GM21526 (cell line): ENCODE measurements at regions not wholly inside any gene's neighbourhood (a gene's known extent, or its start where the extent isn't known, plus 50 kb on each side); places are given as distances from the start of the nearest gene placed in this dataset.

ENCODE experiments used
- ATAC-seq: cut with Tn5 transposase; IDR thresholded peaks from one replicate; pipeline ENCODE4 v1.9.1; 2021; ENCODE audit warnings: moderate library complexity; ENCODE audit not compliant: unreplicated experiment, low FRiP score

DNA sequence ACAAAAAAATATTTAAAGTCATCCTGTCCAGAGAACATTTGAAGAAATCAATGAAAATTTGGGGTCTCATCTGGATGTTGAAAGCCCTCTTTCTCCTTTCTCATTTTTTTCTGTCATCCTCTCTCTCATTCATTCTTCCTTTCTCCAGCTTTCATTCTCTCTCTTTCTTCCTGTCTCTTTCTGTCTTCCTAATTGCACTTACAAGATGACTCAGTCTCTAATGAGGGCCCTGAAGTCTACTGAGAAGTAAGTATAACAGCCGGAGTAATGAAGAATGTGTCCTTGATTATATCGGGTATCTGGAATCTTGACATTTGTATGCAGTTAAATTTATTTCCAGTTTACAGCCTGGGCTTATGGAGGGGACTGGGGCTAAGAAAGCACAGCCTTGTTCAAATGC is 232.2 kb upstream of the SULF2 start:
- ATAC-seq: no peak

DNA sequence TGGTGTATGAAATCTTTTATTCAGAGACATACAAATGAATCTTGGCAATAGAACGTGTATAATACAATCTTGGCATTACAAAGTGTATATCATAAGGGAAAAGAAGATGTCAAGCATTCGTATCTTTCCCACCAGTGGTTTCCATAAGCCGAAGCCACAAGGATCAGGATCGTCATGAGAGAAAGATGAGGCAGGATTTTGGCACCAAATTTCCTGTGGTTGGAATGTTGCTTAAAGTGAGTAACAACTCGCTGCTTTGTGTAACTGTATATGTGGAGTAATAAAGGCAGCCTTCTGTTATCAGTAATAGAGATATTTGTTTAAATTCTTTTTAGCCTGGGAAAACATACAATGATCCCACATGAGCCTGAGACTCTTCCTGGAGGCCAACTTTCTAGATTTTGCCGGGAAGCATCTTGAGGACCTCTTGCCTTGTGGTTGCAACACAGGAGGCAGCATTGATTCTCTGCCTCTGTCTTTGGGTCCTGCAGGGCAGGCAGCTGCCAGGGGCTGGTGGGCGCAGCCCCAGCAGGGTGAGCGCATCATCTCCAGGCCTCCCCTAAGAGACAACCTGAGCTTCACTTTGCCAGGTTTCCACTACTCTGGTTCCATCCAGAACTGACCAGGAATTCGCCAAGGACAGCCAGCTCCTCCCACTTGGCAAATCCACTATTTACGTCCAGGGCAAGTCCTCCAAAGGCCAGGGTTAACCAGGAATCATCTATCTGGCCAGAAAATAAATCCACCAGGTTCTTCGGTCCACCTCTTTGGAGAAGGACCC is 230.9 kb upstream of the SULF2 start:
- no peak for ATAC-seq

DNA sequence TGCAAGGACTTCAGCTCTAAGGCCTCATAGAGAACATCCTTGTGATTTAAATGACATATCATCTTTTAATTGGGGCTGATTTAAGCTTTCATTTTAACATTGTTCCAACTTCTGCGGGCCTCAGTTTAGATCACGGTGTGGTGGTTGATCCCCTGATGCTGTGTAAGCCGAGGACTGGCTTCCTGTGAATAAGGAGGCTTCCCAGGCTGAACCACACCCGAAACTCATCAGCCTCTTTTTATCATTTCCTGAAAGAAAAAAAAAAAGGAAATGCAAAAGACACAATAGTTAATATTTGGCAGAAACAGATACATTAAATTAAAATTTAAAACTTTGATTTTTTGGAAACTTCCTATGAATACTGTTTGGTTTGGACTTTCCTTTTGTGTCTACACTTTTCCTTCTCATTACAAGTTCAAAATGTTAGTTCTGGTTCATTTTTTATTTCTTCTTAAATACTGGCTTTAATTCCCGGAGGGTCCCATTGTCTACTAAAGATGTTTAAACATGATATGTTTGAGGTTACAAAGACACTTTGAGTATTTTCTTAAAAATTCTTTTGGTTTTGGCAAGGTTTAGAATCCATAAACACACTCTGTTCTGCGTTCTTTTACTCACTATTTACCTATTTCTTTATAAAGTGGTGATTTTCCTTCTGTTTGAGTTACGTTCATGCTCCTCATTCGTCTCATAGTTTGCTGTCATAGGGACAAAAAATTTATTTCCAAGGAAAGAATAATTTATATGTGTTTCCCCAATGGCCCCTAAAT is 230.0 kb upstream of the SULF2 start:
- ATAC-seq: no peak

DNA sequence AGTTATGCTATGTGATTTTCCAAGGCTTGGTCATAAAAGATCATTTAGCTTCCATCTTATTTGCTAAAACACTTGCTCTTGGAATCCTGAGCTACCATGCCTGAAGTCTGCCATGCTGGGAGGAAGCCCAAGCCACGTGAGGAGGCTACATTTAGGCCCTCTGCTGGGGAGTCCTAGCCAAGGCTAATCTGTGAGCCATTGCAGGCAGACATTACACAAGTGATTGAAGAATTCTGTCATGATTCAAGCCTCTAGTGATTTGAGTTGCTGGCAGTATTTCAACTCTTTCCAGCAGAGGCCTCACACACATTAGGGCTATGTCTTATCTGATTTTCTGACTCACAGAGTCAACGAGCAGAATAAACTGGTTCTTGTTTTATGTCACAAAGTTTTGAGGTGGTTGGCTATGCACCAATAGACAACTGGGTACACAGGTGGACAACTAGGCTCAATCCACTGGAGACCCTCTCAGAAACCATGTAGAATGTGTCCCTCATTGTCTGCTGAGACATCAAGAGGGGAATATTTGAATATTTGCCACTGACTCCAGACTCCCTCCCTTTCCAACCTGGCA is 227.2 kb upstream of the SULF2 start:
- no peak for ATAC-seq

DNA sequence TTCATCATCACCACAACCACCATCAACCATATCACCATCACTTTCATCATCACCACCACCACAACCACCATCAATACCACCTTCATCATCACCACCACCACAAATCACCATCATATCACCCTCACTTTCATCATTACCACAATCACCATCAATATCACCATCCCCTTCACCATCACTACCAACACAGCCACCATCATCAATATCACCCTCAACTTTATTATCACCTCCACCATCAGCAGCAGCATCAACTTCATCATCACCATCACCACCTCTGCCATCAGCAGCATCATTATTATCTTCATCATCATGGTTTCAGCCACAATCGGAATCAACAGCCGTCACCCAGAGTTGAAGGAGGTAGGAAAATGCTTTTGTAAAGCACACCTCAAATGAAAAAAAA is 225.7 kb upstream of the SULF2 start:
- ATAC-seq: no peak

DNA sequence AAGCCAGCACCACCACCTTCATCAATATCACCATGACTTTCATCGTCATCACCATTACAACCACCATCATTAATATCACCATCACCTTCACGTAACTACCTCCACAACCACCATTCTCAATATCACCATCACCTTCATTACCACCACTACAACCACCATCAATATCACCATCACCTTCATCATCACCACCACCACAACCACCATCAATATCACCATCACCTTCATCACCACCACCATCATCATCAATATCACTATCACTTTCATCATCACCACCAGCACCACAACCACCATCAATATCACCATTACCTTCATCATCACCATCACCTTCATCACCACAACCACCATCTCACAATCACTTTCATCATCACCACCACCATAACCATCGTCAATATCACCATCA is 225.3 kb upstream of the SULF2 start:
- ATAC-seq: no peak

DNA sequence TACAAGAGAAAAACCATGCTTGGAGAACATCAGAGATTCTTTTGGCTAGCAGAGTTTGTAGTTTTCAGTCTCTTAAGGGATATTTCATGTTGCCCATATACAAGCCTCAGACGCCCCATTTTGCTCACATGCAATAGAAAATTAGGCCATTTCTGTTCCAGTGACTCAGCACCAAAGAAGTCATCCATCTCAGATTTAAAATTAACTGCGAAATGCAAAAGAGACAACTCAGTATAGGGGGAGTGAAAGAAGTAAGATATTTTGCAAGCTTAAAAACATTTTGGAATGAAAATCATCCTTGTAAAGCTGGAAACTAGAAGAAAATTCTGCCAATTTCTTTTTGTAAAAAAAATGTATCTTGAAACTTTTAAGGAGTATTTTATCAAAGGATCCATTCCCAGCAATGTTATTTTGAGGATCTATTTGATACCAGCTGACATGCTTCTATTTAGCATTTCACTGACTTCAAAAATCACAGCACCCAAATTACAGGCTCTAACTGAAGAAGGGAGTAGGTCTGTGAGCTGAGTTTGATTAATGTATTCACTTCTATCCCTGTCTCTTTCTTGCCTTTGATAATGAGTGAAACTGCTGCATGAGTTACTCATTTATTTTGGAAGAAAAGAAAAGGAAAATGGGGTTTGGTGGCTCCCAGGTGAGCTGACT is 223.7 kb upstream of the SULF2 start:
- ATAC-seq: no peak

DNA sequence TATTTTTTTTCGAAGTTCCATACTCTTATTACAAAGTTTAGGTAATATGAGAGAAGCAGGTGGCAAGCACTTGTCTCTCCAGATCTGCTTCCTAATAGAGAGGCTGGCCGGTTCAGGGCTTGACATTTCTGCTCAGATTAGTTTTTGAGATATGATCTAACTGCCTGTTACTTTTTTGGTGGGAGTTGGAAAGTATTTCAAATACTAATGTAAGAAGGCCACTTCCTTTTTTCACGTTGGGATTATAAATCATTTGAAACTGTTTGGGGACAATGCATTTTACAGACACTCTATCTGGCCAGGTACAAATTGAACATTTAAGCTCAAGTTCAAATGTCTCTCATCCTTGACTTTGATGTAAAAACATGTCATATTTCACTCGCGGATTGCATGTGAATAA is 222.1 kb upstream of the SULF2 start:
- no peak for ATAC-seq

DNA sequence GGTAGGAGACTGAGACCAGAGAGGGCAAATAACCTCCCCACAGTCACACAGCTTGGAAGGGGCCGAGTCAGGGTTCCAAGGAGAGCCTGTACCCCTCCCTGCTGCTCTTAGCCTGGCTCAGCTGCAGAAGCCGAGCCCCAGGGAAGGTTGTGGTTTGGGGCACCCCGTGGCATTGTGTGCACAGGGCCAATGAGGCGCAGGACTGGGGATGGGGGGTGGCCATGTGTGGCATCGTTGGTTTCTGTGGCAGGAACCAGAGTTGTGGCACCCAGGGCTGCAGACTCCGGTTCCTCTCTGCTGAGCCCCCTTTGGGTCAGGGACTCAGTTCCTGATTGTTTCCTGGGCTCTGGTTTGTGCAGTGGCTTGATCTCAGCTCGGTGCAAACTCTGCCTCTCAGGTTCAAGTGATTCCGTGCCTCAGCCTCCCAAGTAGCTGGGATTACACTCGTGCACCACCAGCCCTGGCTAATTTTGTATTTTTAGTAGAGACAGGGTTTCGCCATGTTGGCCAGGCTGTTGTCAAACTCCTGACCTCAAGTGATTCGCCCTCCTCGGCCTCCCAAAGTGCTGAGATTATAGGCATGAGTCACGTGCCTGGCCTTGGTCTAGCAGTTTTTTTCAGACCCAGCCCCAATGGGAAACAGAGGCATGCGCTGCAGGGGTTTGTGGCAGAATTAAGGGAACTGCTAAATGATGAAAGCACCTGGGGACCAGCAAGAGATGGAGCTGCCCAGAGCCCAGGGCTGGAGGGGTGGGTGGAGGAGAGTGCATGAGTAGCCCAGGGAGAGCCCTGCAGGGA is 221.0 kb upstream of the SULF2 start:
- ATAC-seq: no peak

DNA sequence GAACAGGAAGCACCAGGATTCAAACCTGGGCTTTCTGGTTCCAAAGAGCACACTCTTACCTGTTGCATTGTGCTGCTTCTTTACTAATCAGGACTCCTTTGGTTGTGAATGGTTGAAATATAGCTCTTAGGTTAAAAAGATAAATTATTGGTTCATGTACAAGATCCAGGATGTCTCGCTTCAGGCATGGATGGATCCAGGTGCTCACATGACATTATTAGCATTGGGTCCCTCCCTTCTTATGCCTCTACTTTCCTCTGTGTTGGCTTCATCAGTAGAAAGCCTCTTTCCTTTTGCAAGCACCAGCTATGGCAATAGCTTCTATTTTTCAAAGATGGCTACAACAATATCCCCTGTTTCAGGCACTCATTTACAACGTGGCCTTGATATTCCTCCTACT is 217.7 kb upstream of the SULF2 start:
- ATAC-seq: no peak

DNA sequence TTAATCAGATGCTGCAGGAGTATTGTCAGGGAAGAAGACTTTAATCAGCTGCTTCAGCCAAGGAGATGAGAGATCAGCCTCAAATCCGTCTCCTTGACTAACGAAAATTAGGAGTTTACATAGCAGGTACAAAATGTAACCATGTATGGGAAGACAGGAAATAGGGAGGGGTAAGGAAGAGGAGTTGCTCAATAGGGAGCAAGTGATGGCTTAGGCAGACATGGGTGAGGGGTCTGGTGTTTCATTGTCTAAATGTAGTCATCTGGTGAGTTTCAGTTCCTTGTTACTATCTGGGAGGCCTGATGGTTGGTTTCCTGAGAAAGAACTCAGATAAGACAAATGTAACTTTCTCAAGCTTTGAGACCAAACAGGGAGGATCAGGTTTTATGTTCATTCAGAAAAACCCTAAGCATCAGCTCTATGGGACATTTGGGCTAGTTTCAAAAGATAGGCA is 217.3 kb upstream of the SULF2 start:
- ATAC-seq: peak; percentile 86

DNA sequence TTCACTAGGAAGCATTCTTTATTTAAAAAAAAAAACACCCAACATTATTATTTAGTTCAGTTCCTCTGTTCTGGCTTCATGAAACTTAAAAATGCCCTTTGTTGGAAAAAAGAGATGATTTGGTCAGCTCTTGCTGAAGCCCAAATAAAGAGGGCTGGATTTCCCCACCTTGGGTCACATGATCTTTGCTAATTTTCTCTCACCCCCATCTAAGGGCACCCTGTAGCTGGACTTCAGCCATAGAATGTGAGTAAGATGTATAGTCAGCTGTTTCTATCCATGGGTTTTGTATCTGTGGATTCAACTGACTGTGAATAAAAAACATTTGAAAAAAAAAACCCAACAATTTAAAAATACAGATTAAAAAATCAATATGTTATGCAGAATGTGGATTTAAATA is 213.9 kb upstream of the SULF2 start:
- no peak for ATAC-seq

DNA sequence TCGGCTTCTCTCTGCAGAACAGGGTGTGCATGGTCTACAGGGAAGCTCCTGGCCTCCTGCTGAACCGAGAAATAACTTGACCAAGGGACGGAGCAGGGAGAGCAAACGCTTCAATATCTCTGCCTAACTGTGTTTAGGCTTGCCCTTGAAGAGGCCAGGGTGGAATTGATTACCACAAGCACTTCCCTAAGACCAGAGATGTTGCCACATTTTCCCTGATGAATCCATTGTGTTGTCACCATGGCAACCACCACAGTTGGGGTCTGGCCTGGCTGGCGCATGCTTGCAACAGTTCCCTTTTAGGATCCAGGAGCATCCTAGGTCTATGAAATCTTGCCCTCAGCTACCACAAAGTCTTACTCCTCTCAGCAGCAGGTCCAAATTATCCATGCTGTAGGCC is 213.5 kb upstream of the SULF2 start:
- no peak for ATAC-seq

DNA sequence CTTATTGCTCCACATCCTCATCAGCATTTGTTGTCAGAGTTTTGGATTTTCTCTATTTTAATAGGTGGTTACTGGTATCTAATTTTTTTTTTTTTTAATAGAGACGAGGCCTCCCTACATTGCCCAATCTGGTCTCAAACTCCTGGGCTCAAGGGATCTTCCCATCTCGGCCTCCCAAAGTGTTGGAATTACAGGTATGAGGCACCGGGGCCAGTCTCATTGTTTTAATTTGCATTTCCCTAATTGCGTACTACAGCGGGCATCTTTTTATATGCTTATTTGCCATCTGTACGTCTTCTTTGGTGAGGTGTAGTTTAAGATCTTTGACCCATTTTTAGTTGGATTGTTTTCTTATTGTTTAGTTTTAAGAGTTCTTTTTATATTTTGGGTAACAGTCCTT is 210.4 kb upstream of the SULF2 start:
- ATAC-seq: no peak

DNA sequence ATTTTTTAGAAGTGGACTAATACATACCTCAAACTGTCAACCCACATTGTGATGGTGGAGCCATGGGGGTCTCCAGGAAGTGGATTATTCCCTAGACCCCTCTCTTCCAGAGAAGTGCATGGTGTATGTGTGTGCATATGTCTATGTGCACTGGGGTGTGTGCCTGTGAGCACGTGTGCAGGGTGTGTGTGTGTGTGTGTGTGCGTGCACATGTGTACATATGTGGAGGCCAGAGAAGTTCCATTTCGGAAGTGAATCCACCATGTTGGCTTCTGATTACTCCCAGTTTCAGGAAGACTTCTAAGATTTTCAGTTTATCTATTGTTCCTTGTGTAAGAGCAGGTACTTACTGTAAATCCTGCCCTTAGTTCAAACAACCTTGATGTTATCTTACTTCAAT is 208.5 kb upstream of the SULF2 start:
- no peak for ATAC-seq

DNA sequence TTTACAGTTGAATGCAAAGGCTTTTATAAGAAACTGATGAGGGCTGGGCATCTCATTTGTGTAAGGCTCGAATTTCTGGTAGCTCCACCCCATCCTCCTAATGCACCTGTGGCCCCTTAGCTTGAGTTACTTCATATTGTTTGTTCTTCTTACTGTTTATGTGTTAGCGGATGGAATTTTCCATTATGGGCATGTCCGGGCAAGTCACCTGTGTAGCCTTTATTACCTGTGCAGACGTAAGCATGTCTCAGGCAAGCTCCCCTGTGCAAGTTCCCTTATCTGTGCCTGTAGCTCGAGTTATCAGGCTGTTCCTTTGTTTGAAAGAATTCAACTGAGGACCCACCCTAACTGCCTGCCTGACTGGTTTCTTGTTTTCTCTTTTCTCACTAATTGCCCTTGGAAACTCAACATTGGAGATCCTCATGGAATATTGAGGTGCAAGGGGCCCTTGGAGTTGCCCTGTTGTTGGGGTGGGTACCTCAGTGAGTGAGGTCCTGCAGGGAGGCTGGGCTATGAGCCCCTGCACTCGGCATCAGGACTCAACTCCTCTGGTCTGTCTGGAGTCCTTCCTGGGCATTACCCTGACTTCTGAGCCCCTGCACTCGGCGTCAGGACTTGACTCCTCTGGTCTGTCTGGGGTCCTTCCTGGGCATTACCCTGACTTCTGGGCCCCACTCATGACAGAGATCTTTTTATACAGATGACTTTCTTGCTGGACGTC is 207.9 kb upstream of the SULF2 start:
- no peak for ATAC-seq

DNA sequence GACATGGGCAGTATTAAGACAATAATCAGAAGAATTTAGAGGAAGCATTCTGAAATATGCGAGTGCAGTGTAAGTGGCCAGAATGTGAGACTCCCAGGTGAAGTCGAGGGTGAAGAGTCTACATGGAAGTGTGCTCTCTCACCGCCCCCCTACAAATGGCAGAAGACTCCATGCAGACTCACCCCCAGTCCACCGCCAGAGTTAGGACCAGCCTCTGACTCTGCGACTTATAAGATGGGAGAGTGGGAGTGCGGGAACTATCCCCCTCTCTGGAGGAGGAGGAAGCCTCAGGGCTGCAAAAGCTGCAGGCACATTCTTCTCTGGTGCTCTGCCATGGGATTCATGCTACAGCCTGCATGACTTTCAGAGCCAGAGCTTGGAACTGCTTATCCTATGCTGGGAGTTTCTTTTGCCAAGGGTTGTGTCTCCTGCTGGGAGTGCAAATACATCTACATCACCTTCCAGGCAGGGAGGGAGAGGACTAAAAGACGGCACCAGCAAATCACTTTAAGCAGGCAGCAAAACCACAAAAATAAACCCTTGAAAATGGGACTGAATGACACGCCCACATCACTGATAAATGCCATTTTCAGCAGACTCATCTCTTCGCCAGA is 206.7 kb upstream of the SULF2 start:
- ATAC-seq: no peak

DNA sequence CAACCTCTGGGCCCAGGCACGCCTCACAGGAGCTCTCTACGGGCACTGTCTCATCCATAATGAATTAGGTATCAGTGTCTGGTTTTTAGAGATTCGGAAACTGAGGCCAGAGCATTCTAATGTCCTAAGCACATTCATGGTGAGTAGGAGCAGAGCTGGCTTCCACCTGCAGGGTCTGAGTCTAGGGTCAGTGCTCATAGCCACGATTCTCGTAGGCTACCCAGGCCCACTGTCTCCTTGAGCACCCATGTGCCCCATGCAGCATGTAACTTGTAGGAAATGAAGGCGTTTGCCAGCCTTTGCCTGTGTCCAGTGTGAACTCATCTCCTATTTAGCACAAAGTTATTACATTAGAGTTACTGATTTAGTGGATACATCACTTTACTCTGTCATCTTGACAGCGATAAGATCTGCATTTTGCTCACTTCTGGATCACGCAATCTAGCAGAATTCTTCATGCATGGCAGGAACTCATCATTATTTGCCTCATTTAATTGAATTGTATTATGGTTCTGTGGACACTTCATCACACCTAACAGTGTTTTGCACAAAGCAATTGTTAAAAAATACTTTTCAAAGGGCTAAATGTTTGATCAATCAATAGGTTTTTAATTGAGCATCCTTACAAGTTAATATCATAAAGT is 205.3 kb upstream of the SULF2 start:
- ATAC-seq: no peak

DNA sequence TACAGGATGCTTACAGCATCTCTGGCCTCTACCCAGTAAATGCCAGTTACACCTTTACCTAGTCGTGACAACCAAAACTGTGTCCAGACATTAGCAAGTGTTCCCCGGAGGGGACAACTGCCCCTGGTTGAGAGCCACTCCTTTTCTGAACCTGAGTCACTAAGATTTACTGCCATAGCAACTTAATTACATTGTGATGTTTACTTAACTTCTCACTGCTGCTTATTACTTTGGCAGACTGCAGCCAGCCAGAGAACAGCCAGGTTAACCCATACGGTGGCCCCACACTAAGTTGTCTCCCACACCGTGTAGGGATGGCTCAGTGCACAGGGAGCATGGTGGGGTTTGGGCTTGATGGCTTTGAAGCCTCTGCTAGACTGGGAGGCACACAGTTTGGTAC is 204.7 kb upstream of the SULF2 start:
- no peak for ATAC-seq
